ENCODE measurements at regions not wholly inside any gene's neighbourhood (a gene's known extent, or its start where the extent isn't known, plus 50 kb on each side); places are given as distances from the start of the nearest gene placed in this dataset.

- TF ChIP-seq POLR2A (IDR thresholded peaks at IDR 0.05; ENCODE audit: low read depth, low read length): no peak
- TF ChIP-seq POLR2AphosphoS5 (IDR thresholded peaks at IDR 0.05; ENCODE audit: low read depth, low read length): no peak
- TF ChIP-seq TAF1 (IDR thresholded peaks at IDR 0.05; ENCODE audit: borderline replicate concordance, low read depth, low read length): no peak
Observed at GRCh38 chr3:153881201-153881600, 240.0 kb upstream of the ARHGEF26 start.
